ENCODE measurements at regions not wholly inside any gene's neighbourhood (a gene's known extent, or its start where the extent isn't known, plus 50 kb on each side); places are given as distances from the start of the nearest gene placed in this dataset.

- DNase-seq = no peak
These were observed 567.6 kb downstream of the BCL11B start for GRCh38 chr14:98704441-98704840.

- no peak for DNase-seq
These were observed 566.1 kb downstream of the BCL11B start for GRCh38 chr14:98705871-98706300.

- no peak for DNase-seq
These were observed 564.5 kb downstream of the BCL11B start for GRCh38 chr14:98707522-98707921.

GRCh38 chr14:98708555-98708954 is 563.4 kb downstream of the BCL11B start:
- DNase-seq = no peak

- peak; percentile 1 for DNase-seq
These were observed 560.5 kb downstream of the BCL11B start for GRCh38 chr14:98711453-98711852.

GRCh38 chr14:98714626-98715425 is 557.2 kb downstream of the BCL11B start:
- no peak for DNase-seq

- no peak for DNase-seq
These were observed 555.9 kb downstream of the BCL11B start for GRCh38 chr14:98716133-98716532.

GRCh38 chr14:98721061-98721460 is 550.9 kb downstream of the BCL11B start:
- no peak for DNase-seq

GRCh38 chr14:98724734-98725133 is 547.3 kb downstream of the BCL11B start:
- no peak for DNase-seq

GRCh38 chr14:98725191-98725590 is 546.8 kb downstream of the BCL11B start:
- DNase-seq = no peak

GRCh38 chr14:98725676-98726075 is 546.3 kb downstream of the BCL11B start:
- no peak for DNase-seq

GRCh38 chr14:98726585-98727405 is 545.2 kb downstream of the BCL11B start:
- DNase-seq = no peak

- no peak for DNase-seq
These were observed 544.0 kb downstream of the BCL11B start for GRCh38 chr14:98728024-98728423.

- no peak for DNase-seq
These were observed 543.2 kb downstream of the BCL11B start for GRCh38 chr14:98728836-98729235.

- no peak for DNase-seq
These were observed 540.7 kb downstream of the BCL11B start for GRCh38 chr14:98731286-98731685.

- DNase-seq = no peak
These were observed 540.3 kb downstream of the BCL11B start for GRCh38 chr14:98731701-98732100.

- no peak for DNase-seq
These were observed 538.5 kb downstream of the BCL11B start for GRCh38 chr14:98733536-98733935.

GRCh38 chr14:98736701-98737338 is 535.2 kb downstream of the BCL11B start:
- DNase-seq = no peak

GRCh38 chr14:98741523-98741922 is 530.5 kb downstream of the BCL11B start:
- DNase-seq = no peak

- no peak for DNase-seq
These were observed 530.0 kb downstream of the BCL11B start for GRCh38 chr14:98742001-98742400.

- DNase-seq = no peak
These were observed 528.5 kb downstream of the BCL11B start for GRCh38 chr14:98743536-98743935.

GRCh38 chr14:98748966-98749365 is 523.0 kb downstream of the BCL11B start:
- DNase-seq = no peak

- DNase-seq = no peak
These were observed 520.9 kb downstream of the BCL11B start for GRCh38 chr14:98751110-98751509.

- no peak for DNase-seq
These were observed 519.3 kb downstream of the BCL11B start for GRCh38 chr14:98752660-98753059.

Data from inflammatory macrophage treated with lipopolysaccharide for 4 hours (primary cell).